ENCODE measurements at regions not wholly inside any gene's neighbourhood (a gene's known extent, or its start where the extent isn't known, plus 50 kb on each side); places are given as distances from the start of the nearest gene placed in this dataset.
A peak's percentile ranks its signal among the peaks of the same experiment; 100 is the strongest.

DNA sequence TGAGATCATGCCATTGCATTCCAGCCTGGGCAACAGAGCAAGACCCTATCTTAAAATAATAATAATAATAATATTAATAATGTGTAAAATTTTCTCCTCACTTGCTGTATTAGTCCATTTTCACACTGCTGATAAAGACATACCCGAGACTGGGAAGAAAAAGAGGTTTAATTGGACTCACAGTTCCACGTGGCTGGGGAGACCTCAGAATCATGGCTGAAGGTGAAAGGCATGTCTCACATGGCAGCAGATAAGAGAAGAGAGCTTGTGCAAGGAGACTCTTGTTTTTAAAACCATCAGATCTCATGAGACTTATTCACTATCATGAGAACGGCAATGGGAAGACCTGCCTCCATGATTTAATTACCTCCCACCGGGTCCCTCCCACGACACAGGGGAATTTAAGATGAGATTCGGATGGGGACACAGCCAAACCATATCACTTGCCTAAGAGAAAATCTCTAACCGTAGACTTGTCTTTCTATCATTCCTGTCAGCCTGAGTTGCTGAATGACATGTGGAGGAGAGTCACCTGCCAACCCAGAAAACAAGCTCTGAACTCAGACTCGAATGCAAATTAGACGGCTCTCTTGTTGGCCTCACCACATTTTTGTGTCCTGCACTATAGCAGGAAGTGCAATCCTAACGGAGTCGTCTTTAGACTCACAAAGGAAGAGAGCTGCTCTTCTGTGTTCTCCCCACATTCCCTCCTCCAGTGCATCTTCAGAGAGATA, 51.9 kb upstream of the DCTD start:
- peak overlapping the region; percentile 22 to 63; a peak in 3 of 4 replicates for H3K9ac ChIP-seq (ENCODE audit: insufficient read depth in 1 of 2, low read depth in 2 of 2, low read length in 2 of 2)
- peak in 2 of 4 experiments; percentile 16 to 58 for DNase-seq (ENCODE audit: extremely low read depth in 1 of 4, low spot score in 3 of 4)
- peak overlapping the region; percentile 34; the same call in 1 of the 2 replicates for H3K4me3 ChIP-seq
- CTCF ChIA-PET (ENCODE audit: low intra/inter-chr PET ratio), result no interaction called here
- FAIRE-seq, result peak; percentile 19
- POLR2A ChIA-PET, result interaction anchor here (0.7 to 1.3 kb wide), 5 partner anchors 16 to 281 kb away, joined by 3 to 5 read pairs (median 3); partner anchors contain the start of gene WWC2
- H3K79me2 ChIP-seq (ENCODE audit: control insufficient read depth, insufficient read depth, low read length), result no peaks in the 10 kb centered on the region
- ATAC-seq, result peak; percentile 70
- peak overlapping the region; percentile 89 for H3K27ac ChIP-seq (ENCODE audit: extremely low read depth, low read depth, low read length)
- intact Hi-C loops (cut with micrococcal nuclease) (loop anchor here (2.0 kb wide), 1 partner anchor 60 kb away; no protein-coding TSS in a partner anchor), in situ Hi-C loops (cut with MboI) (no loop called here)
- peaks cover 3% of the 10 kb centered on the region; the same call in 1 of the 2 replicates for H3K9me3 ChIP-seq (replicated peaks; ENCODE audit: control insufficient read depth, insufficient read depth, low read depth, low read length)
- H3K9me1 ChIP-seq (ENCODE audit: control insufficient read depth, insufficient read depth, low read length), result no peaks in the 10 kb centered on the region
- no TSS peak for BruUV-seq (replicated peaks)
- H3K36me3 ChIP-seq (ENCODE audit: control insufficient read depth, insufficient read depth, low read length), result no peaks in the 10 kb centered on the region; the same call in 2 of the 3 replicates
- H4K20me1 ChIP-seq (replicated peaks; ENCODE audit: control insufficient read depth, insufficient read depth, low read length), result no peaks in the 10 kb centered on the region
- peak overlapping the region; percentile 93 for H2AFZ ChIP-seq (ENCODE audit: low read depth, low read length)
- peak overlapping the region; percentile 70 for H3K4me2 ChIP-seq (ENCODE audit: insufficient read depth, low read length)
- H3K4me1 ChIP-seq (replicated peaks in 1 of 2; ENCODE audit: control insufficient read depth in 2 of 2, insufficient read depth in 2 of 2, low read length in 2 of 2), result peaks cover 8 to 9% of the 10 kb centered on the region in 2 experiments
- WGBS (ENCODE audit: insufficient coverage, low coverage, missing lambda C conversion rate), result 3% methylated on average over 10 of the region's 11 CpGs
- H3K27me3 ChIP-seq (ENCODE audit: control insufficient read depth in 2 of 2, insufficient read depth in 2 of 2, low read length in 2 of 2), result no peaks in the 10 kb centered on the region
- TF ChIP-seq ZBTB2 (IDR thresholded peaks at IDR 0.05) (no peak), STAG1 (CRISPR knock-in tag; IDR thresholded peaks at IDR 0.05; ENCODE audit: borderline replicate concordance) (no peak), KDM1A (IDR thresholded peaks at IDR 0.05) (no peak), ARID2 (IDR thresholded peaks at IDR 0.05) (no peak), U2AF2 (optimal IDR thresholded peaks at IDR 0.05; ENCODE audit: low read depth, low read length) (no peak), KAT7 (CRISPR knock-in tag; IDR thresholded peaks at IDR 0.05; ENCODE audit: borderline replicate concordance) (no peak), TOE1 (IDR thresholded peaks at IDR 0.05; ENCODE audit: borderline replicate concordance) (0 out of 2 replicates have a peak, but pooled peaks have one; percentile 5), TOE1 (CRISPR knock-in tag; IDR thresholded peaks at IDR 0.05; ENCODE audit: borderline replicate concordance, low read depth) (no peak), ARID3B (CRISPR knock-in tag; IDR thresholded peaks at IDR 0.05; ENCODE audit: borderline replicate concordance) (no peak), NCOR1 (IDR thresholded peaks at IDR 0.05) (no peak), CBX8 (IDR thresholded peaks at IDR 0.05; ENCODE audit: borderline replicate concordance, extremely low read depth, low read depth, low read length, poor library complexity, severe bottlenecking) (no peak), FIP1L1 (IDR thresholded peaks at IDR 0.05; ENCODE audit: low read depth, low read length, poor library complexity, severe bottlenecking) (no peak), GATAD2B (IDR thresholded peaks at IDR 0.05; ENCODE audit: borderline replicate concordance) (no peak)
- TF ChIP-seq, protein P1, sequence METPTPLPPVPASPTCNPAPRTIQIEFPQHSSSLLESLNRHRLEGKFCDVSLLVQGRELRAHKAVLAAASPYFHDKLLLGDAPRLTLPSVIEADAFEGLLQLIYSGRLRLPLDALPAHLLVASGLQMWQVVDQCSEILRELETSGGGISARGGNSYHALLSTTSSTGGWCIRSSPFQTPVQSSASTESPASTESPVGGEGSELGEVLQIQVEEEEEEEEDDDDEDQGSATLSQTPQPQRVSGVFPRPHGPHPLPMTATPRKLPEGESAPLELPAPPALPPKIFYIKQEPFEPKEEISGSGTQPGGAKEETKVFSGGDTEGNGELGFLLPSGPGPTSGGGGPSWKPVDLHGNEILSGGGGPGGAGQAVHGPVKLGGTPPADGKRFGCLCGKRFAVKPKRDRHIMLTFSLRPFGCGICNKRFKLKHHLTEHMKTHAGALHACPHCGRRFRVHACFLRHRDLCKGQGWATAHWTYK (CRISPR knock-in tag; IDR thresholded peaks at IDR 0.05), result no peak

Data from K562 (cell line).